ENCODE measurements at regions not wholly inside any gene's neighbourhood (a gene's known extent, or its start where the extent isn't known, plus 50 kb on each side); places are given as distances from the start of the nearest gene placed in this dataset.

- TF ChIP-seq POLR2AphosphoS5 (IDR thresholded peaks at IDR 0.05; ENCODE audit: low read depth, low read length) (no peak), SIN3A (IDR thresholded peaks at IDR 0.05; ENCODE audit: borderline replicate concordance, insufficient read depth, low read length) (no peak), FOXP2 (optimal IDR thresholded peaks at IDR 0.05; ENCODE audit: borderline replicate concordance, extremely low read depth, extremely low read length, insufficient read depth) (no peak), TAF1 (IDR thresholded peaks at IDR 0.05; ENCODE audit: borderline replicate concordance, insufficient read depth, low read length) (no peak)
- TF ChIP-seq, protein P1, sequence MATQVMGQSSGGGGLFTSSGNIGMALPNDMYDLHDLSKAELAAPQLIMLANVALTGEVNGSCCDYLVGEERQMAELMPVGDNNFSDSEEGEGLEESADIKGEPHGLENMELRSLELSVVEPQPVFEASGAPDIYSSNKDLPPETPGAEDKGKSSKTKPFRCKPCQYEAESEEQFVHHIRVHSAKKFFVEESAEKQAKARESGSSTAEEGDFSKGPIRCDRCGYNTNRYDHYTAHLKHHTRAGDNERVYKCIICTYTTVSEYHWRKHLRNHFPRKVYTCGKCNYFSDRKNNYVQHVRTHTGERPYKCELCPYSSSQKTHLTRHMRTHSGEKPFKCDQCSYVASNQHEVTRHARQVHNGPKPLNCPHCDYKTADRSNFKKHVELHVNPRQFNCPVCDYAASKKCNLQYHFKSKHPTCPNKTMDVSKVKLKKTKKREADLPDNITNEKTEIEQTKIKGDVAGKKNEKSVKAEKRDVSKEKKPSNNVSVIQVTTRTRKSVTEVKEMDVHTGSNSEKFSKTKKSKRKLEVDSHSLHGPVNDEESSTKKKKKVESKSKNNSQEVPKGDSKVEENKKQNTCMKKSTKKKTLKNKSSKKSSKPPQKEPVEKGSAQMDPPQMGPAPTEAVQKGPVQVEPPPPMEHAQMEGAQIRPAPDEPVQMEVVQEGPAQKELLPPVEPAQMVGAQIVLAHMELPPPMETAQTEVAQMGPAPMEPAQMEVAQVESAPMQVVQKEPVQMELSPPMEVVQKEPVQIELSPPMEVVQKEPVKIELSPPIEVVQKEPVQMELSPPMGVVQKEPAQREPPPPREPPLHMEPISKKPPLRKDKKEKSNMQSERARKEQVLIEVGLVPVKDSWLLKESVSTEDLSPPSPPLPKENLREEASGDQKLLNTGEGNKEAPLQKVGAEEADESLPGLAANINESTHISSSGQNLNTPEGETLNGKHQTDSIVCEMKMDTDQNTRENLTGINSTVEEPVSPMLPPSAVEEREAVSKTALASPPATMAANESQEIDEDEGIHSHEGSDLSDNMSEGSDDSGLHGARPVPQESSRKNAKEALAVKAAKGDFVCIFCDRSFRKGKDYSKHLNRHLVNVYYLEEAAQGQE (IDR thresholded peaks at IDR 0.05; ENCODE audit: insufficient read depth in 1 of 2, low read depth in 2 of 2, low read length in 2 of 2): no peak
These were observed 191.8 kb downstream of the BLID start for GRCh38 chr11:121924191-121924590.

- TF ChIP-seq, protein P1 (IDR thresholded peaks at IDR 0.05; ENCODE audit: insufficient read depth in 1 of 2, low read depth in 2 of 2, low read length in 2 of 2): no peak
- TF ChIP-seq TAF1 (IDR thresholded peaks at IDR 0.05; ENCODE audit: borderline replicate concordance, insufficient read depth, low read length) (no peak), FOXP2 (optimal IDR thresholded peaks at IDR 0.05; ENCODE audit: borderline replicate concordance, extremely low read depth, extremely low read length, insufficient read depth) (no peak), SIN3A (IDR thresholded peaks at IDR 0.05; ENCODE audit: borderline replicate concordance, insufficient read depth, low read length) (no peak), POLR2AphosphoS5 (IDR thresholded peaks at IDR 0.05; ENCODE audit: low read depth, low read length) (no peak)
These were observed 198.5 kb downstream of the BLID start for GRCh38 chr11:121917482-121917881.

- TF ChIP-seq TAF1 (IDR thresholded peaks at IDR 0.05; ENCODE audit: borderline replicate concordance, insufficient read depth, low read length): no peak
- TF ChIP-seq FOXP2 (optimal IDR thresholded peaks at IDR 0.05; ENCODE audit: borderline replicate concordance, extremely low read depth, extremely low read length, insufficient read depth): no peak
- TF ChIP-seq, protein P1 (IDR thresholded peaks at IDR 0.05; ENCODE audit: insufficient read depth in 1 of 2, low read depth in 2 of 2, low read length in 2 of 2): no peak
- no peak for TF ChIP-seq SIN3A (IDR thresholded peaks at IDR 0.05; ENCODE audit: borderline replicate concordance, insufficient read depth, low read length)
- TF ChIP-seq POLR2AphosphoS5 (IDR thresholded peaks at IDR 0.05; ENCODE audit: low read depth, low read length): no peak
These were observed 201.4 kb downstream of the BLID start for GRCh38 chr11:121914508-121915059.

DNA sequence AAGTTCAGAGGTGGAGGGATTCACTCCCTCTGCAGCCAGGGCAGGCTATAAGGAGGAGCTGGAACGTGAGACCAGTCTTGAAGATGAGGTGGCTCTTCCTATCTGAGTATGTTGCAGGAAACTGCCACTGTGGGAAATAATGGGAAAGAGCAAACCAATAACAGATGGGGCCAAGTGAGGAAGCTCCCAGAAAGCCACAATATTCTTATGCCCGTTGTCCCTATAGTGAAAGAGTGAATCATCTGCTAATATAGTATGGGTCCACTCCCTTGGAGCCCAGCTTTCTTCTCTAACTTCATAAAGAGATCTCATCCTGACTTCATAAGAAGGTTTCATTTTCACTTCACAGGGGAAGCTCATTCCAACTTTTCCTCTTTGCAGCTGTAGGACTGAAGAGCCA lies 206.4 kb downstream of the BLID start:
- TF ChIP-seq SIN3A (IDR thresholded peaks at IDR 0.05; ENCODE audit: borderline replicate concordance, insufficient read depth, low read length) (no peak), POLR2AphosphoS5 (IDR thresholded peaks at IDR 0.05; ENCODE audit: low read depth, low read length) (no peak), TAF1 (IDR thresholded peaks at IDR 0.05; ENCODE audit: borderline replicate concordance, insufficient read depth, low read length) (no peak), FOXP2 (optimal IDR thresholded peaks at IDR 0.05; ENCODE audit: borderline replicate concordance, extremely low read depth, extremely low read length, insufficient read depth) (no peak)
- TF ChIP-seq, protein P1 (IDR thresholded peaks at IDR 0.05; ENCODE audit: insufficient read depth in 1 of 2, low read depth in 2 of 2, low read length in 2 of 2): no peak
